PC-3 (cell line): ENCODE measurements at regions not wholly inside any gene's neighbourhood (a gene's known extent, or its start where the extent isn't known, plus 50 kb on each side); places are given as distances from the start of the nearest gene placed in this dataset.

Experiments
- ATAC-seq: fragments of 200-7000 bp; cut with Tn5 transposase; 2 replicates; pipeline ENCODE4 v1.9.1; 2020; ENCODE audit warnings: mild to moderate bottlenecking, moderate library complexity
- BruUV-seq: library from RNA; stranded (reverse); fragments of 400-500 nt; replicated peaks from 2 replicates; lab custom pipeline; 2021; lab: Mats Ljungman, UMichigan
- CTCF ChIA-PET: fragments of 300-600 bp; sonication (Branson Sonifier 250); formaldehyde crosslinking; loops from one replicate; lab custom pipeline; 2022; ENCODE audit warnings: antibody characterized with exemption; lab: Charles Lee
- POLR2A ChIA-PET: fragments of 300-600 bp; sonication (Branson Sonifier 250); formaldehyde crosslinking; loops from one replicate; lab custom pipeline; 2022; ENCODE audit warnings: antibody characterized with exemption; ENCODE audit not compliant: unreplicated experiment; lab: Charles Lee
- DNase-seq: peaks from one replicate; pipeline ENCODE4 v3.0.0-alpha.2; 2015
- H2AFZ ChIP-seq: fragments of 300-600 bp; sonication (generic); 2 replicates; pipeline ENCODE4 v1.6.0; 2016; ENCODE audit warnings: antibody characterized with exemption, low read length
- H3F3A ChIP-seq: fragments of 300-600 bp; sonication (generic); one replicate; pipeline ENCODE4 v1.6.0; 2017; ENCODE audit warnings: antibody characterized with exemption, low read length, control low read depth, mild to moderate bottlenecking; ENCODE audit not compliant: unreplicated experiment
- H3K27ac ChIP-seq: fragments of 300-600 bp; sonication (generic); 2 replicates; pipeline ENCODE4 v1.5.1; 2016; ENCODE audit warnings: mild to moderate bottlenecking, low read length
- H3K27me3 ChIP-seq: fragments of 300-600 bp; sonication (generic); 2 replicates; pipeline ENCODE4 v1.6.1; 2016; ENCODE audit warnings: low read length, mixed read lengths
- H3K36me3 ChIP-seq: fragments of 300-600 bp; sonication (generic); 2 replicates; pipeline ENCODE4 v1.6.1; 2016; ENCODE audit warnings: low read depth, mixed run types, low read length, mixed read lengths
- H3K4me1 ChIP-seq: fragments of 300-600 bp; sonication (generic); 2 replicates; pipeline ENCODE4 v1.5.1; 2016; ENCODE audit warnings: low read length; ENCODE audit not compliant: insufficient read depth
- H3K4me2 ChIP-seq: fragments of 300-600 bp; sonication (generic); 2 replicates; pipeline ENCODE4 v1.6.0; 2016; ENCODE audit warnings: low read length
- H3K4me3 ChIP-seq: fragments of 300-600 bp; sonication (generic); 2 replicates; pipeline ENCODE4 v1.5.1; 2016; ENCODE audit warnings: mild to moderate bottlenecking, low read length, mixed read lengths
- H3K79me2 ChIP-seq: fragments of 300-600 bp; sonication (generic); 2 replicates; pipeline ENCODE4 v1.6.1; 2017; ENCODE audit warnings: low read length, mixed read lengths
- H3K9ac ChIP-seq: fragments of 300-600 bp; sonication (generic); 2 replicates; pipeline ENCODE4 v1.6.0; 2016; ENCODE audit warnings: mild to moderate bottlenecking, low read length
- H3K9me2 ChIP-seq: fragments of 300-600 bp; sonication (generic); replicated peaks from 2 replicates; pipeline ENCODE4 v1.6.1; 2016; ENCODE audit warnings: mixed run types, low read length, mixed read lengths
- H3K9me3 ChIP-seq: fragments of 300-600 bp; sonication (generic); 2 replicates; pipeline ENCODE4 v1.6.1; 2016; ENCODE audit warnings: low read length, mixed read lengths
- H4K20me1 ChIP-seq: fragments of 300-600 bp; sonication (generic); 2 replicates; pipeline ENCODE4 v1.6.1; 2016; ENCODE audit warnings: low read length, mixed read lengths
- EZH2 ChIP-seq: fragments of 300-600 bp; sonication (generic); IDR thresholded peaks from one replicate; pipeline ENCODE4 v1.6.1; 2017; ENCODE audit warnings: antibody characterized with exemption, mild to moderate bottlenecking, low read length; ENCODE audit not compliant: unreplicated experiment
- EZH2phosphoT487 ChIP-seq: fragments of 300-600 bp; sonication (generic); IDR thresholded peaks from 2 replicates; pipeline ENCODE4 v1.6.1; 2018; ENCODE audit warnings: mild to moderate bottlenecking, antibody characterized with exemption, low read length, borderline replicate concordance
- intact Hi-C: fragments of 100-400 bp; cut with micrococcal nuclease; formaldehyde crosslinking; loops from 2 replicates; pipeline ENCODE4 v1.9.0; 2023
- TF ChIP-seq, protein P1 (sequence below): fragments of 300-600 bp; sonication (generic); conservative IDR thresholded peaks from 2 replicates; pipeline ENCODE4 v1.5.1; 2017; ENCODE audit warnings: antibody characterized with exemption, low read depth, mild to moderate bottlenecking, low read length

DNA sequence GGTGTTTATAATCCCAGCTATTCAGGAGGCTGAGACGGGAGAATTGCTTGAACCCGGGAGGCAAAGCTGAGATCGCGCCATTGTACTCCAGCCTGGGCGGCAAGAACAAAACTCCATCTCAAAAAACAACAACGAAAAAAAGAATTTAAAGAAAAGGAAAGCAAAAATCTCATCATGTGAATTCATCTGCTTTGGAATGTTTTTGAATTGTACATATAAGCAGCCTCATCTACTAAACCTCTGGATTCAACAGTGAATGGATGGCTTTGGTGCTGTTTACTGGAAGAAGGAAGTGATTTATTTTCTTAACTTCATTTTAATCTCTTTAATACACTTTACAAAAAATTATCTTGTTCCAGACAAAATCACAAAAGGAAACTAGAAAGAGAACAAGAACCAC is 51.8 kb upstream of the PNRC1 start:
- TF ChIP-seq, protein P1, sequence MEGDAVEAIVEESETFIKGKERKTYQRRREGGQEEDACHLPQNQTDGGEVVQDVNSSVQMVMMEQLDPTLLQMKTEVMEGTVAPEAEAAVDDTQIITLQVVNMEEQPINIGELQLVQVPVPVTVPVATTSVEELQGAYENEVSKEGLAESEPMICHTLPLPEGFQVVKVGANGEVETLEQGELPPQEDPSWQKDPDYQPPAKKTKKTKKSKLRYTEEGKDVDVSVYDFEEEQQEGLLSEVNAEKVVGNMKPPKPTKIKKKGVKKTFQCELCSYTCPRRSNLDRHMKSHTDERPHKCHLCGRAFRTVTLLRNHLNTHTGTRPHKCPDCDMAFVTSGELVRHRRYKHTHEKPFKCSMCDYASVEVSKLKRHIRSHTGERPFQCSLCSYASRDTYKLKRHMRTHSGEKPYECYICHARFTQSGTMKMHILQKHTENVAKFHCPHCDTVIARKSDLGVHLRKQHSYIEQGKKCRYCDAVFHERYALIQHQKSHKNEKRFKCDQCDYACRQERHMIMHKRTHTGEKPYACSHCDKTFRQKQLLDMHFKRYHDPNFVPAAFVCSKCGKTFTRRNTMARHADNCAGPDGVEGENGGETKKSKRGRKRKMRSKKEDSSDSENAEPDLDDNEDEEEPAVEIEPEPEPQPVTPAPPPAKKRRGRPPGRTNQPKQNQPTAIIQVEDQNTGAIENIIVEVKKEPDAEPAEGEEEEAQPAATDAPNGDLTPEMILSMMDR = no peak
- TF ChIP-seq EZH2phosphoT487 (no peak), EZH2 (no peak)
- Histone ChIP-seq H3K79me2 (no peaks in the 10 kb centered on the region), H3K9me2 (no peaks in the 10 kb centered on the region), H3K4me3 (no peak overlapping the region), H3K27me3 (no peaks in the 10 kb centered on the region), H3K4me2 (no peak overlapping the region), H3K4me1 (no peaks in the 10 kb centered on the region), H3F3A (no peaks in the 10 kb centered on the region), H3K9me3 (no peaks in the 10 kb centered on the region), H3K9ac (no peak overlapping the region), H2AFZ (no peak overlapping the region), H3K36me3 (no peaks in the 10 kb centered on the region), H4K20me1 (no peaks in the 10 kb centered on the region), H3K27ac (no peak overlapping the region)
- intact Hi-C loops = no loop called here
- ChIA-PET CTCF (no interaction called here), POLR2A (no interaction called here)
- DNase-seq (no peak), ATAC-seq (no peak)
- BruUV-seq = no TSS peak

GRCh38 chr6:89027756-89028155 is 52.8 kb upstream of the PNRC1 start:
- TF ChIP-seq EZH2 (no peak), EZH2phosphoT487 (no peak)
- TF ChIP-seq, protein P1 = no peak

GRCh38 chr6:89026151-89026550 is 54.4 kb upstream of the PNRC1 start:
- Histone ChIP-seq H3K4me3 (no peak overlapping the region), H3K4me2 (no peak overlapping the region), H3K9ac (no peak overlapping the region), H3K27me3 (no peaks in the 10 kb centered on the region), H2AFZ (no peak overlapping the region), H4K20me1 (no peaks in the 10 kb centered on the region), H3K27ac (no peak overlapping the region), H3F3A (no peaks in the 10 kb centered on the region), H3K9me2 (no peaks in the 10 kb centered on the region), H3K4me1 (peaks cover 6% of the 10 kb centered on the region; the same call in 1 of the 2 replicates), H3K9me3 (no peaks in the 10 kb centered on the region), H3K36me3 (no peaks in the 10 kb centered on the region), H3K79me2 (no peaks in the 10 kb centered on the region)
- CTCF ChIA-PET = interaction anchor here (0.7 kb wide), 1 partner anchor 214 kb away, joined by 3 read pairs; no protein-coding TSS in a partner anchor
- DNase-seq = no peak
- BruUV-seq = no TSS peak
- intact Hi-C loops = no loop called here
- POLR2A ChIA-PET = interaction anchor here (1.7 kb wide), 1 partner anchor 54 kb away, joined by 21 read pairs; the partner anchor contains the start of gene PNRC1
- ATAC-seq = no peak
- TF ChIP-seq, protein P1 = no peak

More at GRCh38 chr6:89027756-89028155, 52.8 kb upstream of the PNRC1 start:
- Histone ChIP-seq H3K27me3 (no peaks in the 10 kb centered on the region), H3K79me2 (no peaks in the 10 kb centered on the region), H3K36me3 (no peaks in the 10 kb centered on the region), H3K9me2 (no peaks in the 10 kb centered on the region), H3K9ac (no peak overlapping the region), H3K4me3 (no peak overlapping the region), H3K27ac (no peak overlapping the region), H4K20me1 (no peaks in the 10 kb centered on the region), H3K9me3 (no peaks in the 10 kb centered on the region), H3F3A (no peaks in the 10 kb centered on the region), H2AFZ (no peak overlapping the region), H3K4me2 (no peak overlapping the region), H3K4me1 (peaks cover 3% of the 10 kb centered on the region; the same call in 1 of the 2 replicates)
- no TSS peak for BruUV-seq
- ATAC-seq (peak; percentile 33; the same call in 1 of the 2 replicates), DNase-seq (no peak)
- POLR2A ChIA-PET = interaction anchor here (1.7 kb wide), 1 partner anchor 53 kb away, joined by 21 read pairs; the partner anchor contains the start of gene PNRC1
- intact Hi-C loops = loop anchor here (1.0 kb wide), 1 partner anchor 53 kb away; the partner anchor contains the start of gene PNRC1
- CTCF ChIA-PET = no interaction called here
